Sigmoid colon (tissue), 4 donors: ENCODE measurements at regions not wholly inside any gene's neighbourhood (a gene's known extent, or its start where the extent isn't known, plus 50 kb on each side); places are given as distances from the start of the nearest gene placed in this dataset.

Experiments
- CTCF ChIP-seq, 4 experiments: fragments of 450-650 bp in 3 of 4; fragments of 200-600 bp in 1 of 4; IDR thresholded peaks; one replicate each; pipeline ENCODE4 v1.5.1; 2016 to 2019; ENCODE audit warnings: antibody characterized with exemption in 4 of 4, mild to moderate bottlenecking in 3 of 4, moderate library complexity in 2 of 4
- EP300 ChIP-seq, 4 donors: sonication (generic); formaldehyde crosslinking; IDR thresholded peaks; one replicate each; pipeline ENCODE4 v1.6.1; 2017; ENCODE audit warnings: antibody characterized with exemption in 4 of 4
- POLR2A ChIP-seq, 2 donors: fragments of 450-650 bp; IDR thresholded peaks; one replicate each; pipeline ENCODE4 v1.6.1; 2016; ENCODE audit warnings: antibody characterized with exemption in 2 of 2, mild to moderate bottlenecking in 2 of 2, moderate library complexity in 2 of 2
- POLR2AphosphoS5 ChIP-seq, 4 donors: sonication (generic); formaldehyde crosslinking; IDR thresholded peaks; one replicate each; pipeline ENCODE4 v1.6.1; 2017; ENCODE audit warnings: antibody characterized with exemption in 4 of 4

- TF ChIP-seq POLR2AphosphoS5 (IDR thresholded peaks at IDR 0.05) = no peak
- no peak for TF ChIP-seq CTCF (IDR thresholded peaks at IDR 0.05)
- TF ChIP-seq EP300 (IDR thresholded peaks at IDR 0.05) = no peak
- TF ChIP-seq POLR2A (IDR thresholded peaks at IDR 0.05) = no peak
Measured at GRCh38 chr4:151894246-151894645, 133.4 kb upstream of the GATB start.
